ENCODE measurements at regions not wholly inside any gene's neighbourhood (a gene's known extent, or its start where the extent isn't known, plus 50 kb on each side); places are given as distances from the start of the nearest gene placed in this dataset.

DNA sequence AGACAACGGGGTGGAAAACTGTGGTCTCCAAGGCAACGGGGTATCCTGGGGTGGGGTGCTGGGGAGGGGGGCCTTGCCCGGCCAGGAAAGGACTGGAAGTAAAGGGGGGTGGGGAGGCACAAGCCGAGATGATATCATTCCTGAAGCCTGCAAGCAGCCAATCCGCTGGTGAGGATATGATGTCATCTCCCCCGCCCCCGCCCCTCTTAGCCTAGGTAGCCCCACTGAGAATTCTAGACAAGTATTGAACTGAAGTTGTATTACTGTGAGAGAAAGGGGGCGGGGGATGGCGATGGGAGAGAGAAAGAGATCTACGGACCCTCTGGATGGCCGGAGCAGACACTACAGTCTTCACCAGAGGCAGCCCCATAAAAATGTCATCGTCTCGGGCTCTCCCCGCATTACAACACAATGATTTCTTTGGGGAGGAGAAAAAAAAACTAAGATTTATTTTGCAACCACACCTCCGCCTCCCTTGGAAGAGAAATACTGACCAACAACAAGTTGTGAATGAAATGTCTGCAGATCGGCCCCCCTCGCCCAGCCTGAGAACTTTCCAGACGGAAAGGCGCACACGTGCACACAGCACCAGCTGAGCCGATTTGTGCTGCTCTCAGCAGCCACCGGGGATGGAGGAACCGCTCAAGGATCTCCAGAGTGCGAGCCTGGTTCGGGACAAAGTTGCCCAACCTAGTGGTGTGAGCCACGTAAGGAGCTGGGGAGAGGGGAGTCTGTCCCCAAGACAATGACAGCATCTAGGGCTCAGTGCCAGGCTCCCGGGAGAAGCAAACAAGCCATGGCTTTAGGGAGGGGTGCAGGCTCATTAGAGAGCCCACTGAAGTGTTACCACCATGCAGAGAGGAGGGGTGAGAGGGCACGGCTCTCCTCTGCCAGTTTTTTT lies 222.1 kb downstream of the SOX9 start:
- no peak for DNase-seq (ENCODE audit: low read depth)

DNA sequence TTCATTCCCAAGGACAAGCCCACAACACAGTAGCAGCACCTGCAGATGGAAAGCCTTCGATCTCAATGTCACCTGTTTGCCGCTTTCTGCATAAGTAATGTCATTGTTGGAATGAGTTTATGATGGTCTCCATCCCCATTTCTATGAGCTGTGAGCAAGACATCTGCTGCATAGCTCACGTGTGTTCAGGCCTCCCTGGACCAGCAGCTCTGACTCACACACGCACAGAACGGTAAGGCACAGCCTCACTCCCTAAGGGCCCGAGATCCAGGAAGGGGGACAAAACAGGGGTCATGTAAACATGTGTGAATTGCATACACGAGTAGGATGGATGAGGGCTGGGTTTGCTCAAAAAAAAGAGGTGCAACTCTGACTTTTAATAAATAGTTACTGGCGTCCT lies 223.1 kb downstream of the SOX9 start:
- peak; percentile 28 for DNase-seq (ENCODE audit: low read depth)

DNA sequence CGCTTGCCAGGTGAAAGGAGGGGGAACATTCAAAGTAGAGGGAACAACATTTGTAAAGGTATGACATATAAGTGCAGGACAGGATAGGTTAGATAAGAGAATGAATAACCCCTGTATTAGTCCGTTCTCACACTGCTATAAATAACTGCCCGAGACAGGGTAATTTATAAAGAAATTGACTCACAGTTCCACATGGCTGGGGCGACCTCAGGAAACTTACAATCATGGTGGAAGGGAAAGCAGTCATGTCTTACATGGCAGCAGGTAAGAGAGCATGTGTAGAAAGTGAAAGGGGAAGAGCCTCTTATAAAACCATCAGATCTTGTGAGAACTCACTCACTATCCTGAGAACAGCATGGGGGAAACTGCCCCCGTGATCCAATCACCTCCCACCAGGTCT lies 223.8 kb downstream of the SOX9 start:
- DNase-seq (ENCODE audit: low read depth): no peak

DNA sequence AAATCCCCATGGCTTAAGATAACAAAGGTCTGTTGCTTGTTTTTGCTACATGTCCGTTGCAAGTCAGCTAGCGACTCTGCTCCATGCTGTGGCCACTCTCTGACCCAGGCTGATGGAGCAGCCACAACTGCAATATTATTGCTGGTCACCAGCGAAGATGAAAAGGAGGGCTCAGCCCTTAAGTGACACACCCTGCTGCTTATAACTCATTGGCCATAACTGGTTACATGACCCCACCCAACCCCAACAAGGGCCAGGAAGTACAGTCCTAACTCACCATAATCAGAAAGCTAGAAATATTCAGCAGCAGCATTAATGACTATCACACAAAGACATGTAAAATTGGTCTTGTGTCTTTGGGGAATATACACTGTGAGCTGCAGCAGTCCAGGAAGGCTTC lies 224.3 kb downstream of the SOX9 start:
- DNase-seq (ENCODE audit: low read depth): no peak

DNA sequence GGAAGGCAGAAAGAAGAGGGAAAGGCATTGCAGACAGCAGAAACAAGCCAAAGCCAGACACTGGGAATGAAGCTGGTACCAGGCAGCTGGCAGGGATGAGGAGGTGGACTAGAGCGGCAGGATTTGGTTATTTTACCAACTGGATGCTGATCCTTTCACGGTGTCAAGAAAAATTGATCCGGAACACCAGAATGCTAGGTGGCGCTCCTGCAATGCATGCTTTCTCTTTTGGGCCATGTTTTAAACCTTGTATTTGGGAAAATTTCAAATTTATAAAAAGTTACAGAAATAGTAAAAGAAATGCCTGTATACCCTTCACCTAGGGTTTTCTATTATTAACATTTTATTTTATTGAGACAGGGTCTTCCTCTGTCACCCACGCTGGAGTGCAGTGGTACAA lies 224.7 kb downstream of the SOX9 start:
- no peak for DNase-seq (ENCODE audit: low read depth)

DNA sequence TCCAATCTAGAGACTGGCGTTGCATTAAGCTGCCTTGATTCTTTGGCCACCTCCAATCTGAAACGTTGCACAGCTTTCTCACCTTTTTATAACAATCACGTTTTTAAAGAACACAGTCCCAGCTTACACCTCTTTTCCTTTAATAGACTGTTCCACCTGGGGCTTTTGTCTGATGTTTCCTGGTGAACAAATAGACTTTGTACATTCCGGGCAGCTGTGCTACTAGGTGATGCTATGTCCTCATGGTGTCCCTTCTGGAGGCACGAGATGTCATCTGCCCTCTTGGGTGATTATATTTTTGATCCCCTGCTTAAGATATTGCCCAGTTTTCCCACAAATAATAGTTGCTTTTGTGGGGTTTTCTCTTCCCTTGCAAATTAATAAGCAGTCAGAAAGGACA lies 225.5 kb downstream of the SOX9 start:
- no peak for DNase-seq (ENCODE audit: low read depth)

DNA sequence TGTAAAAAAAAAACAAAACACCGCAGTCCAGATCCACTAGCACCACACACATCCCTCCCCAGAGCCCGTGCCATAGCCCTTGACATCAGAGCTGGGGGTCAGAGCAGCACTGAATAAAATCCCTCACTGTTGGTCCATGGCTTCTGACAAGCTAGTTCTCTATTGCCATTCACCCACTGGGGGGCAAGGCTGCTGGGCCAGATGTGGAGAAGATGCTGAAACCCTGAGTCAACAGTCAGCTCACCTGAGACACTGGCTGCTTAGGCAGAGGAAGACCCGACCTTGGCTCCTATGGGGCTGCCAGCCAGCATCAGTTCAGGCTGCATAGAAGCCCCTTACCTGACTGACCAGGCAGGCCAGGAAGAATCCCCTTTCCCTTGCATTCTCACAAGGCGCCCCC lies 228.2 kb downstream of the SOX9 start:
- DNase-seq (ENCODE audit: low read depth): no peak

DNA sequence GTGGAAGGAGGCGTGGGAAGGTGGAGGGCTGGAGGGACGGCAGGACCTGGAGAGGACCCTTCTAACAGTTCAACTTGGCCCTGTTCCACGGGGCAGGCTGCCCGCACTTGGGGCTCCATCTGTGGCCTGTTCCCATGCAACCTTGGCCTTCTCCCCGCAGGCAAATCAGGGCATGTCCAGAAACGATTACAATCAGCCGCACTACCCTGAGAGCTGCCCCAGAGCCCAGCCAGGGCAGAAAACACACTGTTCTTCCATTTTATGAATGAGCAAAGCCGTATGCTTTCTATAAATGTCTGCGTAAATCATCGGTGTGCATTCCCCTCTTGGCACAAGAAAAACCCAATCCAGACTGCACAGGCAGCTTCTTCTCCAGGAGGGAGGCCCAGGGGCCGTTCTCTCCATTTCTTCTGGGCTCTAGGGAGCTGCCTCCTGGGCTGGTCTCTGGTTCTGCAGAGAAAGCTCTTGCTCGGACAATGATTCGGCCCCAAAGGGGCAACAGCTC lies 228.7 kb downstream of the SOX9 start:
- no peak for DNase-seq (ENCODE audit: low read depth)

DNA sequence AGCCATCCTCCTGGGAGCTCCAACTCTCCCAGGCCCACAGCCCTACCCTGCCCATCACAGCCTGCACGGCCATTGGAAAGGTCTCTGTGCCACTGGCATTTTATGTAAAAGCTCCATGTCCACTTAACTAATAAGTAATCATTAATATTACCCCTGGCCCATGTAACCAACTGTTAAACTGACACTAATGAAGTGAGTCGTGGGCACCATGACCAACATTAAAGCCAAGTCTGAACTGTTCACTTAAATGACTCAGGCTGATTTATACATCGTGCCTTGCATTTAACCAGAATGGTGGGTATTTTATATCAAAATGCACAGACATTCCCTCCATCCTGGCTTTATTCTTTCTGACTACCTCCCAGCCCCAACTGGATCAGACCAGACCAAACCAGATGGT lies 229.3 kb downstream of the SOX9 start:
- no peak for DNase-seq (ENCODE audit: low read depth)

DNA sequence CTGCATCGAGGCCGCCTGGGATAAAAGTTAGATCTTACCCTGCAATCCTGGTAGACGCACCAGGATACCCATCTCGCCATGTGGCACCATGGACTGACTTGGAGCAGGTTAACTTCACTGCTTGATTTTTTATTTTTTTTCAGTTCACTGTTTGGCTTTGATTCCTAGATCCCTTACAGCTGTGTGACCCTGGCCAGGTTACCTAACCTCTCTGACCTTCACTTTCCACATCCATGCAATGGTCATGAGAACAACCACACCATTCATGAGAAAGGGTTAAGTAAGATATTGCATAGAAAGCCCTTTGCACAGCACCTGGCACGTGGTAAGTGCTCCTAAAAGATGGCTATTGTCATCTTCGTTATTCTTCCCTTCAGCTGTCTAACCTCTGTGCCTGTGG lies 230.5 kb downstream of the SOX9 start:
- no peak for DNase-seq (ENCODE audit: low read depth)

DNA sequence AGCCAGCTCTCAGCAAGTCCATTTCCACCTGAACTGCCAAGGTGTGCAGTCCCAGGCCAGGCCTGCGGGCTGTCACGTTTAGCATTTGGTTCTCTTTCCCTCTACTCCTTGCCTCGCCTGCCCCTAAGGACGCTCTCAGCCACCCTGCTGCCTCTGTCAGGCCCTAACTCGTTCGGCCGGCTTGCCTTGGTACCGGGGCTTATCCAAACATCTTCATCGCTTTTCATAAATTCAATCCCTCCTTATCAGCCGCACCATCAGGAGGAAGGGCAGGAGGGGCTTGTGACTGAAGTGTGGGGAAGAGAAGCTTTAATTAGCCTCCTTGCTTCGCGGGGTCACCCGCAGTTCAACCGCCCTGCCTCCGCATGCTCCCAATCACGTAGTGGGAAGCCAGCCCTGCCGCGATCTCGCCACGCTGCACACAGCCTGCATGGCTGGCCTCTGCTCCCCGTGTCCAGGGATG lies 231.1 kb downstream of the SOX9 start:
- DNase-seq (ENCODE audit: low read depth): no peak

DNA sequence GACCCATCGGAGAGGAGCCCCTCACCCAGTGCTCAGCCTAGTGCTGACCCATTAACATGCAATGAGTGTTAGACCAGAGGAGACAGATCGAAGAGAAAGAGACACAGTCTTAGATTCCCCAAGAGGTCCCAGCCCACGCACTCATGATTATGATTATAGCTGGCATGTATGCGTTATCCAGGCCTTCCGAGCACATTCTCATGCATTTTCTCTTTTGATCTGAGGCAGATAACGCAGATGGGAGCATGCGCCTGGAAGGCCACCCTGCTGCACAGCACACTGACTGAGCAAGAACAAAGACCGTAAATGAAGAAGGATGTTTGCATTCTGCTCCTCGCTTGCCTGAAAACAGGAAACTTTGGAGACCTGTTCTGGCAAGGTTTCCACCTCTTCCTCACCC lies 232.7 kb downstream of the SOX9 start:
- no peak for DNase-seq (ENCODE audit: low read depth)

DNA sequence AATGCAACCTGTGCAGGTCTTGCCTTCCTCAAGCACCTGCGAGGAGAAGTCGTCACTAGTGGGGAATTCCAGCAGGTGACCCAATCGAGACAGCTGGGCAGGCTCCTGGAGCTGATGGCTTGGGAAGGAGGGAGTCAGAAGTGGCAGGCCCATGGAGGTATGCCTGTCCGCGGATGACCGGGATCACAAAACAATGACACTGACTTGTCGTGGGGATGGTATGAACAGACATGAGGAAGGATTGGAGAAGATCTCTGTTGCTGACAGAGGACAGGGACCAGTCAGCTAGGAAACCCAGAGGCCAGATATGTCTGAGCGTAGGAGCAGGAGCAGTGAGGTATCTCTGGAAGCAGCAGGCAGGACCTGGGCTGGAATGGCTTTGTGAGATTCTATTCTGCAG lies 233.3 kb downstream of the SOX9 start:
- DNase-seq (ENCODE audit: low read depth): no peak

DNA sequence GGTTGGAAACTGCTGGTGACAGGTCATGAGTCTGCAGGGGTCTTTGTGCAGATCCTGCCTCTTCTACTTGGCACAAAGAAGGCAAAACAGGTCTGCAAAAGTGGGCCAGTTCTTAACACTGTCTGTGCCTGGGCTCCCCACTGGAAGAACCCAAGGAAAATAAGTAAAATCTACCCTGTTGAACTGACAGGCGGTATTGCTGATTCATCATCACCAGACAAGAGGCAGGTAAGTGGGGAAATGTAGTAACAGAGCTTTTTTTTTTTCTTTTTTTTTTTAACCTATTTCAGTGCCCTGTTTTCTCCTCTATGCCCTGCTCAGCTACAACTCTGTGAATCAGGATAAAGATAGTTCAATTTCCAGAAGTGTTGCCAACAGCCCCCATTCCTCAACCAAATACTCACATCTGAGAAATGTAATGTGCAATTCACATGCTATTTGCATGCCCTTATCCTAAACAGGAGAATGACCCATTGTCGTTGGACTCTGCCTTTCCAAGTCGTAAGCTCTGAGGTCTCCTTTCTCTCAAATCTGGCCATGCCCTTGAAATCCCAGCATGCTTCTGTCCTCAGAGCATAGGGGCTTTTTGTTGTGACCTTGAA lies 237.0 kb downstream of the SOX9 start:
- no peak for DNase-seq (ENCODE audit: low read depth)

DNA sequence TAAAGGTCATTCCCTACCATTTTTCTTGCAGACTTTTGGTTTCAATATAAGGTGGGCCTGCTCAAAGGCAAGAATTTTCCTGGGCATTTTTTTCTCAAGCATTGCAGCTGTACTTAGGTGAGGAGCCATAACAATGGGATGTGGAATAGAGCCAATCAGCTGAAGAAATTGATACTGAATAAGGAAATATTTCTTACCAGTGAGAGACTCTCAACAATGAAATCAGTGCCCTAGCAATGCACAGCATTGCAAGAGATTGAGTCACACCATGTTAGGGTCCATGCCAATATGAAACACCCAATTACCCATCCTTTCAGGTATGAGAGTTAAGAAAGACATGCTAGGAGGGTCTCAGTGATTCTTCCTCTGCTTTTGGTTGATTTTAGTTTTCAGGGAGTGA lies 237.6 kb downstream of the SOX9 start:
- DNase-seq (ENCODE audit: low read depth): peak; percentile 52

DNA sequence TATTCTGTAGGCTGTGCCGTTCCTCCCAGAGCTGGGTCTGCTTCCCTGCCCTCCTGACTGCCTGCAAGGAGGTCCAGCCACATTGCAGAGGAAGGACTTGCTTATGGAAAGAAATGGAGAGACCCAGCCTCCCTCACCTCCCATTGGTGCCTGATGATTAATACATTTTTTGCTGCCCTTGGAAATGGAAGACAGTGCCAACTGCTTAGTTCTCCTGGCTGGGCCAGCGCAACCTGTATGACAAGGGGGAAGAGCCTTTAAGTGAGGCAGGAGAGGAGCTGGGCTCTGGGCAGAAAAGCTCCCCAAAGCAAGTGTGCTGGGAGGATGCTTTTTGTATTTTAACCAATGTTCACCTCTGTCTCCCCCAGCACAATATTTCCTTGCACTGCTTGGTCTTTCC lies 238.5 kb downstream of the SOX9 start:
- no peak for DNase-seq (ENCODE audit: low read depth)

DNA sequence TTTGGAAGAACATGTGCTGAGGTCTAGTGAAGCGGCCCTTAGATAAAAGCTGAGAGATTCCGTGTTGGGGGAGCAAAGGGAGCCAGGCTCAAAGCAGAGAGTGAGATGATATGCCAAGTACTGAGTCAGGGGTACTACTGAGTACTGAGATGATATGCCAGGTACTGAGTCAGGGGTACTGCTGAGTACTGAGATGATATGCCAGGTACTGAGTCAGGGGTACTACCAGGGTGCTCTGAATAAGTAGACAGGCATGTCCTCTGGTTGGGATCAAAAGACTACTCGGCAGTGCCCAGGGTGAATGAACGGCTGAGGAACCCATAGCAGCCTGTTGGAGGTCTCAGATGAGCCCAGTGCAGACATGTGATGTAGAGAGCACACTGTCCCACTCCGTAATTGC lies 239.0 kb downstream of the SOX9 start:
- DNase-seq (ENCODE audit: low read depth): no peak

DNA sequence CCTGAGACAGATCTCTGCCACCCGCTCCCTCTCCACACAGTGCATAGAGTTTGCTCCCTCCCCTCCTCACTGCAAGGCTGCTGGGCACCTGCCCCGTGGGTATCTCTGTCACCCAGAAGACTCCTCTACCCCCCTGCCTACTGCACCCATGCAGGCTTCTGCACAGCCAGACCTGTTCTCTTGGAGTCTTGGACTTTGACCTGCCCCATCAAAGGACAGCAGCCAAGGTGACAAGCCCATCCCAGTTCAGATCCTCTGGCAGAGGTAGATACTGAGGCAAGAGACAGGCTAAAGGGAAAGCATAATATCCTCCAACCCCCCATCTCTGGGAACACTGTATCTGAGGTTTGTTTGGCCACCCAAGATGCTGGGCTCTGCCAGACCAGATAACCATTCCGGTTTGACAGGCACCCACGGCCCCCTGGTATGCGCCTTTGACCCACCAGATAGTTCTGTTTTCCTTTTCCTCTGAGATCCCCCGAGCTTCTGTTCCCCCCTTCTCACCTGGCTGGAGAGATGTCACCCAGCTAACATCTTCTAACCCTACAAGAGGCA lies 239.6 kb downstream of the SOX9 start:
- DNase-seq (ENCODE audit: low read depth): no peak

DNA sequence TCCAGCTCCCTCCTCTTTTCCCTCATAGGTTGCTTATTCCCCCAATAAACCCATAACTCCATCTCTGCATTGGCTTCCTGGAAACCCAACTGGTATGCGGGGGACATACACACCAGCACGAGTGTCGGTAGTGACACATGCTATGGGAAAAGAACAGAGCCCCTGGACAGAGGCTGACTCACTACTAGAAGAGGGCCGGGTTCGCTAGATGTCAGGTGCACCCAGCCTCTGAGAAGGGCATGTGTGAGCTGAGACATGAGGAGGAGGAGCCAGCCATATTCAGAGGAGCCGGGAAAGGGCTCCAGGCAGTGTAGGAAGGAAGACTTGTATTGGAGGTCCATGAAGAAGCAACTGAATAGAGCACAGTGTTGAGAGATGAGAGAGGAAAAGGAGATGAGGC lies 241.1 kb downstream of the SOX9 start:
- peak; percentile 66 for DNase-seq (ENCODE audit: low read depth)

DNA sequence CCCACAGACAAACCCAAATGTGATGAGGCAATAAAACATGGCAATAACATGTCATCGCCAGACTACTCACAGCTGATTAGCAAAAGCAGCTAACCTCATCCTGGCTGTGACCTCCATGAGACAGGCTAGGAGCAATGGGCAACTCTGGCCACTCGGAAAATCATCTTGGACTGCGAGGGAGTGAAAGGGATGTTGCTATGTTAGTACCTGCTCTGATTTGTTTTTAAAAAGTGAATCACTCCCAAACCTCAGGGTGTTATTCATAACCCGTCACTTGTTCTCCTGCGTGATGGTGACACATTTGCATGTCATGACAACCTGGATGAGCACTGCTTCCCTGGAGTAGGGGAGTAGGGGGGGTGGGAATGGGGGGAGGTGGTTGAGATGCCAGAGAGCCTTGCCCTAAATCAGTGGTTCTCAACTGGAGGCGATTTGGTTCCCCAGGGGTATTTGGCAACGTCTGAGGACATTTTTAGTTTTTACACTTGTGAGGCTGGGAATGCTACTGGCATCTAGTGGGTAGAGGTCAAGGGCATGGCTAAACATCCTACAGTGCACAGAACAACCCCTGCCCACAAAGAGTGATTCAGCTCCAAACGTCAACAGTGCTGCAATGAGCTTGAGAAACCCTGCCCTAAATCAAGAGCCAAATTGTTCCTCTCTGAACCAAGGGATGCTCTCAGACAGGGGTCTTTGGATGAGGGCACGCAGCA lies 241.7 kb downstream of the SOX9 start:
- DNase-seq (ENCODE audit: low read depth): peak; percentile 88

DNA sequence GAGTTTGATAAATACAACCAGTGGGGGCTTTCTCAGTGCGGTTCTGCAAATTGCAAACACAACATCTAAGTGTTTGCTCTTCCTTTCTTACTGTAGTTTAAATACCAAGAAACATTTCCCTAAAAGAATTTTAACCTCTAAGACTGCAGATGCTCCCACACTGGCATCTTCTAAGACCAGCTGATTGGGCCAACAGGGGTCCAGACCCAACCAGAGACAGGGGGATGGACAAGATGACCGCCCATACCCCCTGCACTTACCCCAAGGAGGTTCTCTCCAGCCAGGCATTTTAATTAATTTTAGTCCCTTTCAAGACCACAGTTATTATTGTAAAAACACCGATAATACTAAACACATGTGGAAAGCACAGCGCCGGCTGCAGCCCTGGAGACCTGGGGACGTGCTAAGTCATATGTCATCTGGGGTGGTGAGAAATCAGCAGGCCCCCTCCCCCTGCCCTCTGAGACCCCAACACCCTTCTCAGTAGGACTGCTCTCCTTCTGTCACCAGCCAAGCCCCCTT lies 242.3 kb downstream of the SOX9 start:
- peak; percentile 33 for DNase-seq (ENCODE audit: low read depth)

DNA sequence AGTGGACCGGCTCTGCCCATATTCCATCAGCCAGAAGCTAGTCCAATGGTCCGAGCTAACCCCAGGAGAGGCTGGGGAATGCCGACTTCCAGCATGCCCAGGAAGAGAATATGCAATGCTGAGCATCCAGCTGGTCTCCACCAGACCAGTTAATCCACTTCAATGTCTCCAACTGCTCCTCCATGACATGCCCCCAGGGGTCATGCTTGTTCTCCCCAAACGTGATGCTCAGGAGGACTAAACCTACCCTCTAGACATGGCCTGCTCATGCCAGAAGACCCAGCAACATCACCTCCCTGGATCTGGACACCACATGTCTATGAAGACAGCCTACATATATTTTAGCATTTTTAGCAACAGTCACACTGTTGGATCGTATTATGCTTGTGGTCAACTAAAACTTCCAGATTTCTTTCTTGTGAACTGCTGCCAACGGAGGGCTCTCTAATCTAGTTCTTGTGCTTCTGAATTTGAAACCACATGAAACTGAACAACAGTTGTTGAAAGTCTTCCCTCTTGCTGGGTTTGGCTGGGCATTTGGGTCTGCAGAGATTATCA lies 245.1 kb downstream of the SOX9 start:
- peak; percentile 90 for DNase-seq (ENCODE audit: low read depth)
